ENCODE measurements at regions not wholly inside any gene's neighbourhood (a gene's known extent, or its start where the extent isn't known, plus 50 kb on each side); places are given as distances from the start of the nearest gene placed in this dataset.
A peak's percentile ranks its signal among the peaks of the same experiment; 100 is the strongest.

GRCh38 chr21:28518630-28519029 lies 474.0 kb downstream of the LTN1 start:
- Histone ChIP-seq H3K4me1 (ENCODE audit: control insufficient read depth, insufficient read depth, low read length) (no peaks in the 10 kb centered on the region), H3K27ac (ENCODE audit: low read length) (no peak overlapping the region), H3K4me3 (ENCODE audit: low read depth in 2 of 2, low read length in 2 of 2) (no peak overlapping the region), H3K36me3 (ENCODE audit: control insufficient read depth, insufficient read depth, low read length) (no peaks in the 10 kb centered on the region; the same call in 1 of the 2 replicates), H3K9me3 (ENCODE audit: control insufficient read depth, insufficient read depth, low read depth, low read length) (no peaks in the 10 kb centered on the region), H3K27me3 (ENCODE audit: control insufficient read depth, insufficient read depth, low read length) (no peaks in the 10 kb centered on the region)
- CTCF ChIA-PET = interaction anchor here (1.3 kb wide), 1 partner anchor 227 kb away, joined by 3 read pairs; no protein-coding TSS in a partner anchor
- BruUV-seq (replicated peaks) = no TSS peak
- intact Hi-C loops (cut with micrococcal nuclease; ENCODE audit: unreplicated experiment) = loop anchor here (5.0 kb wide), 2 partner anchors 229 to 424 kb away; no protein-coding TSS in a partner anchor
- ATAC-seq (no peak), DNase-seq (ENCODE audit: low read depth, low spot score) (no peak)
- TF ChIP-seq CTCF (IDR thresholded peaks at IDR 0.05) (no peak), SIN3A (IDR thresholded peaks at IDR 0.05; ENCODE audit: borderline replicate concordance, insufficient read depth, low read depth, low read length) (no peak), POLR2AphosphoS5 (IDR thresholded peaks at IDR 0.05; ENCODE audit: low read depth, low read length) (no peak), TCF7L2 (IDR thresholded peaks at IDR 0.05; ENCODE audit: low read depth, low read length) (no peak), REST (IDR thresholded peaks at IDR 0.05; ENCODE audit: insufficient read depth in 1 of 2, low read depth in 2 of 2, low read length in 1 of 2) (no peak)
- POLR2A ChIA-PET = no interaction called here
- in situ Hi-C loops (cut with HindIII; ENCODE audit: low pct_unique_long_range_greater_than_20kb, low sequenced_read_pairs) = no loop called here

DNA sequence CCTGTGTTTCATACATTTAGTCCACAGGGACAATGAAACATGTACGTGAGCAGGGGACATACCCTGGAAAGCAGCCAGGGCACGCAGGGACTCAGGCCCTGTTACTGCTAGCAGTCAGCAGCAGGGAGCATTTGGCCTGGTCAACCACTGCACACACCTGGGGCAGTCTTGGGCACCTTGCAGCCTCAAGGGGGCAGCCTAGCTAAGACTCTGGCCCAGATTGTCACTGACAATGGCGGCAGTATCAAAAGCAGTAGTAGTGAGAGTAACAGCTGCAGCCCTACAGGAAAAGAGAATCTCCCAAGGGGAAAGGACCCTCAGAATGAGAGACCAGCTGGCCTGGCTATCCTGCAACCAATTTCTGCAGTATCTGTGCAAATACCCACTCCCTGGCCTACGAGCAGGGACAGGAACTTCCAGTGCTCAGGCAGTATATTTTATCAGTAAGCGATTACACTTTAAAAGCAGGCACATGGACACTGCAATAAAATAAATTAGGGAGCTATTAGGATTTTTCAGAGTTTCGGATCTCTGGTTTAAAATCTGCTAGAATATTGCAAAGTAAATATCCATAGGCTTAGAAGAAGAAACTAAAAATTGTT lies 475.6 kb downstream of the LTN1 start:
- TF ChIP-seq POLR2AphosphoS5 (IDR thresholded peaks at IDR 0.05; ENCODE audit: low read depth, low read length) (no peak), TCF7L2 (IDR thresholded peaks at IDR 0.05; ENCODE audit: low read depth, low read length) (peak; percentile 69), SIN3A (IDR thresholded peaks at IDR 0.05; ENCODE audit: borderline replicate concordance, insufficient read depth, low read depth, low read length) (no peak), REST (IDR thresholded peaks at IDR 0.05; ENCODE audit: insufficient read depth in 1 of 2, low read depth in 2 of 2, low read length in 1 of 2) (no peak), CTCF (IDR thresholded peaks at IDR 0.05) (peak; percentile 75)
- no peak overlapping the region for H3K27ac ChIP-seq (ENCODE audit: low read length)
- ATAC-seq (peak; percentile 87), DNase-seq (ENCODE audit: low read depth, low spot score) (peak; percentile 15)
- no peaks in the 10 kb centered on the region; the same call in 1 of the 2 replicates for H3K36me3 ChIP-seq (ENCODE audit: control insufficient read depth, insufficient read depth, low read length)
- ChIA-PET CTCF (interaction anchor here (0.6 to 1.3 kb wide), 3 partner anchors 225 to 229 kb away, joined by 3 to 5 read pairs (median 3); no protein-coding TSS in a partner anchor), POLR2A (no interaction called here)
- BruUV-seq (replicated peaks) = no TSS peak
- no peak overlapping the region for H3K4me3 ChIP-seq (ENCODE audit: low read depth in 2 of 2, low read length in 2 of 2)
- no peaks in the 10 kb centered on the region for H3K27me3 ChIP-seq (ENCODE audit: control insufficient read depth, insufficient read depth, low read length)
- intact Hi-C loops (cut with micrococcal nuclease; ENCODE audit: unreplicated experiment) = loop anchor here (5.0 kb wide), 2 partner anchors 230 to 425 kb away; no protein-coding TSS in a partner anchor
- H3K4me1 ChIP-seq (ENCODE audit: control insufficient read depth, insufficient read depth, low read length) = no peaks in the 10 kb centered on the region
- in situ Hi-C loops (cut with HindIII; ENCODE audit: low pct_unique_long_range_greater_than_20kb, low sequenced_read_pairs) = no loop called here
- no peaks in the 10 kb centered on the region for H3K9me3 ChIP-seq (ENCODE audit: control insufficient read depth, insufficient read depth, low read depth, low read length)
